GM21367 (cell line): ENCODE measurements at regions not wholly inside any gene's neighbourhood (a gene's known extent, or its start where the extent isn't known, plus 50 kb on each side); places are given as distances from the start of the nearest gene placed in this dataset.

ENCODE experiments used
- ATAC-seq: cut with Tn5 transposase; IDR thresholded peaks from one replicate; pipeline ENCODE4 v1.9.1; 2021; ENCODE audit not compliant: unreplicated experiment

DNA sequence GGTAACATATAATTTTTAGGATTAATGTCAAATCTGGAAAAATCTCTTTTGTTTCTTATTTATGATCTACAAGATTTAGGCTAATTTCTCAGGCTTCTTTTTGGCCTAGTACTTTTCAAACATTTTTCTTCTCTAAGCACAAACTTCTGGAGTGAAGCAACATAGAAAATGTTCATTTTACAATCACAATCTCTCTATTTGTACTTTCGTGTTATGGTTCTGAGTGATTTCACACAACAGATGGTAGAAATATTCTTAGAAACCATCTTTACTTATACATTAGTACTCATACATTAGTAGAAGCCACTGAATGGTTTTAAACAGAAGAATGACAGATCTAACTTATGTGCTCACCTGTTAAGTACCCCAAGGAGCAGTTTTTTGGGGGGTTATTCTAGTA, 106.3 kb upstream of the ANO3 start:
- ATAC-seq, result no peak

DNA sequence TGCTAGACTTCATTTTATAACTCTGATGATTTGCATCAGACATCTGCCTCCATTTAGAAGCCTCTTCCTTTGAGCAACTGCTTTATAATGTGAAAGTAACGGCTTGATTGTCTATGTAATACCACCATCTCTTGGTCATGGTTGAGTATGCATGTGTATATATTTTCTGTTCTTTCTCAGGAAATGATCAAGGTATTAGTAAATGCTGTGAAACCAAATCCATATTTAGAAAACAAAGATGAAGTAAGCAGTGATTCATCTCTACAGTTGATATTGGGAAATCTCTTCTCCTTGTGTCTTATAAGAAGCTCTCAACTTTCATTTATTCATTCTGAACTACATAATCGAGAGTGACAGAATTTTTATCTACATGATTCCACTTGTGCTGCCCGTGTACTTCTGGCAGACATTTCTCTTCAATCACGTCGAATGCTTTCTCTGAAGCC, 104.6 kb upstream of the ANO3 start:
- peak; percentile 94 for ATAC-seq

DNA sequence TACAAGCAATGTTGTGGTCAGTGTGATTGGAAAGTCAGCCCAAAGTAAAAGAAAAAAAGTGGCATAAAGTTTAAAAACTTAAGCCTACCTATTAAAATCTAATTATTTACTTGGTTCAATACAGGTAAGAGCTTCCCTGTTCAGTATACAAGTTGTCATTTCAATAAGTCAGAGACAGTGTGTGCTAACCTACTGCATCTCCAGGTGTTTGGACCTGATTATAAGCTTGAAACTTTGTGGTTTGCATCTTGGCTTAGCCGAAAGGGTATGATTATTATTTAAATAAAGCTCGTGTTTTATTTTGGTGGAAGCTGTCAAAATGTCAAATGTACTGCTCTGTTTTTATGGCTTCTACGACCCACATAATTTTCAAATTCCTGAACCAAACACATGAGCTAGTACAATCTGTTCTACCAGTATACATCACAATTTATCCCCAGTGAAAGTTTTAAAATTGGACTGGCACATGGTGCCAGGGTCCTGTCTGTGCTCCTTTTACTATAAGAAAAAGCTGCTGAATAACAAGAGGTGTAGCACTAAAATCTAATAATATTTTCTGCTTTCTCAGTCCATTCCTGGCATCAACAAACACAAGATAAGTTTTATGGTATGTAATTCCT, 103.9 kb upstream of the ANO3 start:
- ATAC-seq, result no peak

DNA sequence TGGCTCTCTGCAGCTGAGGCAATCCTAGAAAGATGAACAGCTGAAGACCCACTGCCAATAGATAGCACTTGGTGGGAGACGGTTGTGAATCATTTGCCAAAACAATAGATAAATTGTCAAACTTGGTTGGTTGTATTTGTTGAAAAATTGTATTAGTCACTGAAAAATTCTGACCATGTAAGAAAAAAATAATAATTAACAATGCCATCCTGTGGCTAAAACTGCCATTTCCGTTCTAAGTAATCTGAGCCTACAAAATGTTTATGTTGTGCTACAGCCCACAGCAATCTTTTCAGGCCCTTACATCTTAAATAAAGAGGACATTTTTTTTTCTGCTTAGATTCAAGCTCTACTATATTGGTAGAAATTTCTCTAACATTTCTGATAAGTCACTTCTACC, 103.2 kb upstream of the ANO3 start:
- ATAC-seq, result no peak

DNA sequence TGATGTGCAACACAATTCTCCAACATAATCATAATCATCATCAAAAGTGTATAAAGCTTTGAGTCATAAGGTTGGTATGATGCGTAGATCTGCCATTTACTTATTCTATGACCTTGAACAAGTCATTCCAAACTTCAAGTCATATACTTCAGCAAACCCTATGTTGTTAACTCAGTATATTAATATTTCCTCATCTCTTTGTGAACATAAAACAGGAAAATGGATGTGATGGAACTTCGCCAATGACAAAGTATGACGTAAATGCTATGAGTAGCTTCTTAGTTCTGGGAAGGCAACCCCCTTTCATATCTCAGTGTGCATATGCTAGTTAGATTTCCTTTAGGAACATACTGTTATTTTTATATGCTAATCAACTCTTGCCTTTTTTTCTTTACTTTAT, 102.7 kb upstream of the ANO3 start:
- no peak for ATAC-seq

DNA sequence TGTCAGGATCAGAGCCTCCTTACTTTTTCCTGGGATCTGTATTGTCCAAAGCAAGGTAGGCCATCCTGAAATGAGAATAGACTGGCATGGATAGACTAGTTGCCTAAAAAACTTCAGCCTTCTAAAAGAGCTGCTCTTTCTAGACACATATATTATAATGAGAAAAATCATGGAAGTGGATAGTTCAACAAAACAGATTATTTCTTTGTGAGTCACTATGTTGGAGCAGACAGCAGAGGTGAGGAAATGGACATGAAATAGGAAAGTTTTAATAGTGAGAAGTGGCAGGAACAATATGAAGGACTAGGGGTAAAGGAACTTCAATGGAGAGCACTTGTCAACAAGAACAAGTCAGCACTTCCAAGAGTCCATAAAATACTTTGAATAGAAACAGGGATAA, 101.9 kb upstream of the ANO3 start:
- ATAC-seq, result no peak

DNA sequence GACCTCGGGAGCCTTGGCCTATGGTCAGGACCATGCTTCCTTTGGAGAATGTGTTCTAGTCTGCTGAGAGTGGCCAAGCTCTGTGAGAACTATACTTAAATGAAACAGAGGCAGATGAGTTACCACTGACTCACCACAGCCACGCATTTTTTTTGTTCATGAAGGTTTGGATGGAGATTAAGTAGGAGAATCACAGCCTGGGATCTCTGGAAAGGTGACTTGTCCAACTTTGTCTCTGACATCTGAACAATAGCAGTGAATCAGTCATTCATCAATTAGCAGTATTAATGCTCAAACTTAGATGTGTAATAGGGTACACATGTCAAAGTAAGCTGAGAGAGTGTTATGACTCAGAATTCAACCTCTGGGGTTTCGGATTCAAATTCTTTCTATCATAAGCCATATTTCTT, 100.7 kb upstream of the ANO3 start:
- ATAC-seq, result no peak

DNA sequence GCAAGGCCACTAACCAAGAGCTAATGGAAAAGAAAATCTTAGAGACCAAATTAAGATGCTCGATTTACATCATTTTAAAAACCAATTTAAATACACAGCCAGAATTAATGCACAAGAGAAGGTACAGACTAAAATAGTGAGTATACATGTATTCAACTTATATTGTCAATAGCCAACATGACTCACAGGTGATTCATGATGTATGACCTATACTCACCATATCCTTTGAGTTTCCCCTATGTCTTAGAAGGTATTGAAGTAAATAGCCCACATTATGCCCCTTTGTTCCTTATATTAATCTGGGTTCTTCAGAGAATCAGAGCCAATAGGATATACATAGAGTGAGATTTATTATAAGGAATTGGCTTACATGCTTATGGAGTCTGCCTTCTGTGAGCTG, 97.5 kb upstream of the ANO3 start:
- ATAC-seq, result no peak

DNA sequence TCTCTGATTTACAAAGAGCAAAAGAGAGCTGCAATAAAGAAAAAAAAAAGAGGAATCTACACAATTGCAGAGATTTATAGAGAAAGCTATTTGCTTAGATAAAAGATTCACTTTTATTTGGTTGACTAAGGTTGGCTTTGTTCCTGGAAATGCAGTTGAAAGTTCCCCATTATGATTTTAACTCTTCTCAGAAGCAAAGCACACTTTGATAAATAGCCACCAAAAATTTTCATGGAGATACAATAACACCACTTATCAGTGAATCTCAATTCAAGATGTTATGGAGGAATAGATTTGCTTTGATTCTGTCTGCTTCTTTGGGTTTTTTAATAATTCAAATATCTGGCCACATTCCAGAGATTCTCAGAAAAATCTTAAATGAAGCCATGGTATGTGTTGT, 88.5 kb upstream of the ANO3 start:
- ATAC-seq, result no peak

DNA sequence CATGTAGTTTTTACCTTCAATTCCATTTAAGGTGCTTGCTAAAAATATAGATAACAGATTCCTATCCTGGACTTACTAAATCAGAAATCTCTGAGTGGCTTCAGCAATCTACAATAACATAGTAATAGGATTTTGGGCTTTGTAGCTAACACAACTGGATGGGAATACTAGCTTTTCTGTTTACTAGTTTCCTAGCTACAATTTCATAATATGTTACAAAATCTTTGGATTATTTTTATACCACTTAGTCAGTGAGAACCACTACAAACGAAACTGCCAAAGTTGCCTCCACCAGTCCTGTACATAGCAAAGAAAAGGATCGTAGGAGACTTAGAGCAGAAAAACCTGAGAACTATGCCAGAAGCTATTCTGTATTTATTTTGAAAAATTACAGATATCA, 87.7 kb upstream of the ANO3 start:
- ATAC-seq, result no peak

DNA sequence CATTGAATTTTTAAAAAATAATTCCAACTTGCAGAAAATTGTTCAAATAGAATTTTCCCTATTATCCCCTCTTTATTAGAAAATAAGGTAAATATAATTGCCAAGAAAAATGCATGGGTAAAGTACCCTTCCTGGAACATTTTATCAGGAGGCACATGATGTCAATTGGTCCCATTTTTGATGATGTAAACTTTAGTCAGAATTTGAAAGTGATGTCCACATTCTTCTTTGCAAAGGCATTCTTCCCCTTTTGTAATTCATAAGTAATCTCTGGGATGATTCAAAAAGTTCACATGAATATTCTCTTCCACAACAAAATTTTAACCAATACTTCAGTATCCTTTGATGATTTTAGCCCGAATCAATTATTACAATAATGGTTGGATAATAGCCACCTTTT, 86.9 kb upstream of the ANO3 start:
- no peak for ATAC-seq

DNA sequence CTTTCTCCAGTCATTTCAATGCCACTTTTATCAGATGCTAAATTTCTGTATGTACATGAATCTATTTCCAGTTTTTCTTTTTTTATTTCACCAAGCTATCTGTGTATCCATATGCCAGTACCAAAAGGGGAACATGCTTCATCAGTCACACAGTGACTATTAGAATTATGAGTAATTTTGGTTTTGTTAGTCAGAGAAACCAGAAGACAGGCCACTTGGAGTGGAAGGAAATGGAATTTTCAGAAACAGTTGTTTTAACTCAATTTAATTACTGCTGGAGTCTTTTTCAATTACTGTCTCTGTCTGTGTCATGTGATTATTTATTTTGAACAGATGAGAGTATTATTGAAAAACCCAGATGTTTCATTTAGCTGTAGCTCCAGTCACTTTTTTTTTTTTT, 84.6 kb upstream of the ANO3 start:
- no peak for ATAC-seq

DNA sequence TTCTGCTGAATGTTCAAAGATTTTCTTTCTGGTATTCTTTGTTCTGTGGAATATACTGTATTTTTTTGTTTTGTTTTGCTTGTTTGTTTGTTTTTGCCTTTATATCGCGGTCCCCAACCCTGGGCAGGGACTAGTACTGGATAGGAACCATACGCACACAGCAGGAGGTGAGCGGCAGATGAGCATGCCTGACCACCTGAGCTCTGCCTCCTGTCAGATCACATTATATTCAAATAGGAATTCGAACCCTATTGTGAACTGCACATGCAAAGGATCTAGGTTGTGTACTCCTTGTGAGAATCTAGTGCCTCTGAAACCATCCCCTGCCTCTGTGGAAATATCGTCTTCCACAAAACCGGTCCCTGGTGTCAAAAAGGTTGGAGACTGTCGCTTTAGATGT, 83.3 kb upstream of the ANO3 start:
- ATAC-seq, result no peak

DNA sequence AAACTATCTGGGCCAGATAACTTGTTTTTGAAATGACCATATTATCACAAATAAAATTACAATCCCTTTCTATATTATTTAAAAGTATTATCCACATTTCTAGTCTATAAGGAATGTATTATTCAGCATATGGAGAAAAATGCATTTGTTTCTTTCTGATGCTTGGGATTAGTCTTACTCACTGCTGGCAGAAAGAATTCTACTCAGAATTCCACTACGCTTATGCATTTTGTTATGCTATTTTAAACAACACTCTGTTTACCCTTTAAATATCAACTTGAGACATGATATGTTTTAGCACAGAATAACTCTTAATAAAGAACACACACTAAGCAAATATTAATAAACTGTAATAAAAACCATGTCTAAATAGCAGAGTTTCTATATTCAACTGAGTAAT, 77.6 kb upstream of the ANO3 start:
- ATAC-seq, result no peak

DNA sequence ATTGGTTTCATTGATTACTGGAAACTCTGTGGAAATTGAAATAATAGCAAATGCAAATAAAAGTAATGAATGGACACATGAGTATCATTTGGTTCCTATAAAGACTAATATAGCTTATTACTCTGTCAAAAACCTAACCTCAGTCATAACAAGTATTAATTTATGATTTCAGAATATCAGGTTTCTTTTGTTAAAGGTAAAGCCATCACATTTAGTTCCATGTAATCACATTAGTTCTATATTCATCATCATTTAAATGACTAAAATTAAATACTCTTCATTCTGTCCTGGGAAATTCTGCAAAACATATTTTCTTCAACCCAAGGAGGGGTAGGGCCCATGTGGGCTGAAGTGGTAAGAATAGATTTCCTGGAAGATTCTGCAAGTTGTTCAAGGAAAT, 68.2 kb upstream of the ANO3 start:
- ATAC-seq, result no peak

DNA sequence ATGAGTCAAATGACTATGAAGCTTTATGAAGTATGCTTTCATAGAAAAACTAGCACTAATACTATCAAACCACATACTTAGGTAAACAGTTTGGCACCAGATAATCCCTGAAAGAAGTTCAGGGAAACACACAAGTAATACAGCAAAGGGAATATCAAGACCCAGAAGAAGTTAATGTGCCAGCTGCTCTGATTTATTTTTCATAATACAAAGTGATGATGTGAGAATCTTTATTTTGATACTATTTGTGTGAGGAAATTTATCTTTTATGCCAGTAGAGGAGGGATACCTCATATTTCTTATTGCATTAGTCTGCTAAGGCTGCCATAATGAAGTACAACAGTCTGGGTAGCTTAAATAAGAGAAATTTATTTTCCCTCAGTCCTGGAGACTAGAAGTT, 67.7 kb upstream of the ANO3 start:
- no peak for ATAC-seq

DNA sequence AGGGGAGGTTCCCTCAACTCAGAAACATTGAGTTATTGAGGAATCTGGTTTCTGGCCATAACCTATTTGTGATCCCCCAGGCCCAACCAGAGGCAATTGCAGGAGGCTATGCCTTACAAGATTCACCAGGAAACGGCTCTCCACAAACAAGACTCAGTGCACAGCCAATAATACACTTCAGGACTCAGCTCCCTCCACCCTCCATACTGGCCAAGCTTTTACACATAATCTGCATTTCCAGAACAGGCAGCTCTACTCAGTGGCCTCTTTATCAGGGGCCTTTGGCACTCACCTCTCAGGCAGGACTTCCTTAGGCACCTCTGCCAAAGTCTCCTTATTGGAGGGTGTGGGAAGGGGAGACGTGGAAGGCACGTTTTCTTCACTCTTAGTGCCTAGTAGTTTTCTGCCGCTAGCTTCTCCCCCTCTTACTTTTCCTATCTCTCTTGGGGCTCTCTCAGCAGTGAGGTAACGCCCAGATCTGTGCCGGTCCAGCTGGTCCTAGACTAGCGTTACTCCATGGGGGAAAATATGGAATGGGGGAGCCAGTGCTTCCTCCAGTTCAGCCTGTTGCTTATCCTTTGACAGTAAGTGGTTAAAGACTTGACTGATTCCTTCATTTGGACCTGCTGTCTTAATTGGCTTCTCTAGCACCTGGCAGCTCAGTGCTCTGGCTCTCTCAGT, 62.8 kb upstream of the ANO3 start:
- ATAC-seq, result no peak

DNA sequence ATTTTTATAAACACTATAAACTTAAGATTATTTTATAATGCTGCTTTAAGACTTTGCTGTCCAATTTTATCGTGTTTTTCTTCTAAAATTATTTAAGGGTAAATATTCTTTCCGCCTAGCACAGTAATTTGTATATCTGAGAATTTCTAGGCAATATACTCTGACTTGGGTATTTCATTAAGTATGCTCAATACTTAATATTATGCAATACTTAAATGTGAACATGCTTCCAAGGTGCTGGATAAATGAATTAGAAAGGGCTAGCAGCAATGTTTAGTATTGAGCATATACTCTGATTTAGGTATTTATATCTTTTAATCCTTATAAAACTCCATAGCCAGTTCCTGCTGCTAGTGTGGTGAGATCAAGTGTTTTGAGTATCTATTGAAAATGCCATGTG, 60.3 kb upstream of the ANO3 start:
- ATAC-seq, result no peak

DNA sequence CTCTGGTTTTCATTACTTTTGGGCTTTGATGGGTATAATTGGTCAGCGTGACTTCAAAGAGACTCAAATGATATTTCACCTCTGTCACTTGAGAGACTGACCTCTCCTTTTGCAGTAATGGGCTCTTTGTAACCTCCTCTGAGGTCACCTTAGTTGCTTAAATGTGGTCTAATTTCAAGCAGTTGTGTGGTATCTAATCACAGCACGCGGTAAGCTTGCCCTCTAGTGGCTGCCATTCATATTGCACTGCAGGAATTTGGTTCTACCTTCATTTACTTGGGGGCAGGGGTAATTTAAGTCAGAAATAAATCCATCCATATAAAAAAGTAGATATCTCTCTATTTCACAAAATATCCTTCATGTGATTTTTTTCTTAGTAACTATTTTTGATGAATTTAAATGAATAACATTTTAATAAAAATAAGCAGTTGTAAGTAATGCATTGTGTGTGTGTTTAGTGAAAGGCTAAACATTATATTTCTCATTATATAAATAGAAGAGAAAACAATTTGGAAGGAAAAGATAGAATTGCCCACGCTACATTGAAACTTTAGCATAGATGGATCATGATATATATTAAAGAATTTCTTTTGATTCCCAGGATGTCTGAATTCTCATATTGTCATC, 55.0 kb upstream of the ANO3 start:
- ATAC-seq, result peak; percentile 97

DNA sequence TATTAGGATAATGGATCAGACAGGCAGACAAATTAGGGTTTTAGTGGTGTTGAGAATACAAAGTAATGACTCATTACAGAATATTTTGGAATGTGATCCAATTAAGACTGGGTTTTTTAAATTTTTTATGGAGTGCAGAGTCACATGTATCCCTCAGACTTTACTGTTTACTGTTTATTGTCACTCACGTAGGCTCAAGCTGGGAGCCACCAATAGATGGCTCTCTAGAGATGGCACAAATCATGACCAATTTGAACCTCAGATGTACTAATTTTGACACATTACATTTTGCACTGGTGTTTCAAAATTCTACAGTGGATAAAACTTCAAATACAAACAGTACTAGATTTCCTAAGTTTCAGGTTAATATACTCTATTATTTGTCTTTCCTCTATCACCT, 53.6 kb upstream of the ANO3 start:
- ATAC-seq, result no peak
